Prostate gland (tissue), 2 donors: ENCODE measurements at regions not wholly inside any gene's neighbourhood (a gene's known extent, or its start where the extent isn't known, plus 50 kb on each side); places are given as distances from the start of the nearest gene placed in this dataset.

Source experiments
- DNase-seq: peaks from one replicate; pipeline ENCODE4 v3.0.0-alpha.2; 2019; ENCODE audit warnings: low spot score
- H3K27ac ChIP-seq, 2 donors: fragments of 200-600 bp; sonication (generic); 2 replicates each; pipeline ENCODE4 v1.5.1; 2017 to 2019
- H3K27me3 ChIP-seq: fragments of 200-600 bp; sonication (generic); replicated peaks from 2 replicates; pipeline ENCODE4 v1.5.1; 2019; ENCODE audit not compliant: insufficient read depth
- H3K36me3 ChIP-seq, 2 donors: fragments of 200-600 bp; sonication (generic); 1 replicate in 1 of 2; 2 replicates in 1 of 2; pipeline versions ENCODE4 v1.5.1 to v1.8.1; 2017 to 2019
- H3K4me1 ChIP-seq: fragments of 200-600 bp; sonication (generic); replicated peaks from 2 replicates; pipeline ENCODE4 v1.5.1; 2019
- H3K4me3 ChIP-seq, 2 donors: fragments of 200-600 bp; sonication (generic); 2 replicates each; pipeline ENCODE4 v1.5.1; 2017 to 2019
- H3K9me3 ChIP-seq: fragments of 200-600 bp; sonication (generic); 2 replicates; pipeline ENCODE4 v1.5.1; 2017
- CTCF ChIP-seq, 4 experiments: fragments of 200-600 bp in 2 of 4; fragments of 450-650 bp in 2 of 4; sonication (generic) in 2 of 4; IDR thresholded peaks; 1 replicate in 3 of 4; 2 replicates in 1 of 4; pipeline ENCODE4 v1.5.1; 2016 to 2019; ENCODE audit warnings: antibody characterized with exemption in 4 of 4, mild to moderate bottlenecking in 2 of 4, moderate library complexity in 2 of 4
- POLR2A ChIP-seq: fragments of 450-650 bp; IDR thresholded peaks from one replicate; pipeline ENCODE4 v1.6.1; 2016; ENCODE audit warnings: antibody characterized with exemption, mild to moderate bottlenecking
- POLR2AphosphoS5 ChIP-seq: sonication (generic); formaldehyde crosslinking; IDR thresholded peaks from one replicate; pipeline ENCODE4 v1.6.1; 2017; ENCODE audit warnings: antibody characterized with exemption
- WGBS: methylation state at CpG from one replicate; pipeline ENCODE4 v1.1.5; 2018; 5-methylcytosine and 5-hydroxymethylcytosine counted together
- intact Hi-C: fragments of 100-400 bp; cut with DNase I; formaldehyde crosslinking; loops from one replicate; pipeline ENCODE4 v1.14.2; 2022

GRCh38 chr18:11502368-11502767 lies 107.0 kb upstream of the SLC35G4 start:
- TF ChIP-seq POLR2AphosphoS5 (no peak), POLR2A (no peak), CTCF (IDR thresholded peaks at IDR 0.05) (no peak)
- intact Hi-C loops: no loop called here
- Histone ChIP-seq H3K4me3 (no peak overlapping the region), H3K9me3 (no peaks in the 10 kb centered on the region), H3K27ac (no peak overlapping the region), H3K4me1 (no peaks in the 10 kb centered on the region), H3K36me3 (no peaks in the 10 kb centered on the region), H3K27me3 (no peaks in the 10 kb centered on the region)
- no peak for DNase-seq
- WGBS: 94% methylated on average over 1 of the region's 1 CpG

DNA sequence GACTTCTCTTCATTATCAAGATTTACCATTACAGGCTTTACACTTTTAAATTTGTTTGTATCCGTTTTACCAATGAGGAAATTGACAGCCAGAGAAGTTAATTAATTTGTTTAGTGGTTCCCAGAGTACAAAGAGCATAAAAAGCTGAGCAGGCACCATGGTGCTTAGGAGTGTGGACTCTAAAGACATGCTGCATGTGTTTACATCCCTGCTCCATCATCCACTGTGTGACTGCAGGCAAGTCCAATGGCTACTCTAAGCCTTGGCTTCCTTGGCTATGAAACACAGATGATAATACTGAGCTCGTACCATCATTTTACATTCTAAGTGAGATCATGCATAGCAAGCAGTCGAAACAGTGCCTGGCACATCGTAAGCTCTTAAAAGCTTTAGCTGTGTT lies 108.0 kb upstream of the SLC35G4 start:
- H3K4me3 ChIP-seq: no peak overlapping the region
- H3K36me3 ChIP-seq: no peaks in the 10 kb centered on the region
- H3K27me3 ChIP-seq: no peaks in the 10 kb centered on the region
- no peak overlapping the region for H3K27ac ChIP-seq
- H3K4me1 ChIP-seq: no peaks in the 10 kb centered on the region
- intact Hi-C loops: no loop called here
- no peak for TF ChIP-seq POLR2AphosphoS5
- no peak for TF ChIP-seq POLR2A
- TF ChIP-seq CTCF (IDR thresholded peaks at IDR 0.05): no peak
- no peak for DNase-seq
- no peaks in the 10 kb centered on the region for H3K9me3 ChIP-seq
- WGBS: 81% methylated on average over 4 of the region's 4 CpGs

GRCh38 chr18:11500153-11501122 lies 109.0 kb upstream of the SLC35G4 start:
- Histone ChIP-seq H3K4me3 (no peak overlapping the region), H3K9me3 (no peaks in the 10 kb centered on the region), H3K36me3 (no peaks in the 10 kb centered on the region), H3K4me1 (no peaks in the 10 kb centered on the region), H3K27ac (no peak overlapping the region), H3K27me3 (no peaks in the 10 kb centered on the region)
- intact Hi-C loops: no loop called here
- 51% methylated on average over 8 of the region's 8 CpGs for WGBS
- TF ChIP-seq POLR2AphosphoS5 (no peak), CTCF (IDR thresholded peaks at IDR 0.05) (no peak), POLR2A (no peak)
- no peak for DNase-seq

GRCh38 chr18:11498821-11499220 lies 110.6 kb upstream of the SLC35G4 start:
- 59% methylated on average over 1 of the region's 1 CpG for WGBS
- no peaks in the 10 kb centered on the region for H3K36me3 ChIP-seq
- intact Hi-C loops: no loop called here
- no peaks in the 10 kb centered on the region for H3K4me1 ChIP-seq
- H3K9me3 ChIP-seq: no peaks in the 10 kb centered on the region
- no peaks in the 10 kb centered on the region for H3K27me3 ChIP-seq
- no peak overlapping the region for H3K4me3 ChIP-seq
- no peak for DNase-seq
- TF ChIP-seq POLR2A (no peak), POLR2AphosphoS5 (no peak), CTCF (IDR thresholded peaks at IDR 0.05) (no peak)
- no peak overlapping the region for H3K27ac ChIP-seq

- Histone ChIP-seq H3K27me3 (no peaks in the 10 kb centered on the region), H3K4me1 (no peaks in the 10 kb centered on the region), H3K4me3 (no peak overlapping the region), H3K27ac (no peak overlapping the region), H3K9me3 (no peaks in the 10 kb centered on the region), H3K36me3 (no peaks in the 10 kb centered on the region)
- WGBS: 78% methylated on average over 2 of the region's 2 CpGs
- TF ChIP-seq CTCF (IDR thresholded peaks at IDR 0.05) (no peak), POLR2A (no peak), POLR2AphosphoS5 (no peak)
- DNase-seq: no peak
- intact Hi-C loops: no loop called here
Observed at GRCh38 chr18:11497585-11497984, 111.8 kb upstream of the SLC35G4 start.
